ENCODE measurements at regions not wholly inside any gene's neighbourhood (a gene's known extent, or its start where the extent isn't known, plus 50 kb on each side); places are given as distances from the start of the nearest gene placed in this dataset.
"Not testable (repeated sequence)": the region's sequence is repeated elsewhere in the genome, so short reads cannot be mapped to it uniquely, and the experiment has no call there.

GRCh38 chr5:125673359-125673950 lies 749.8 kb upstream of the GRAMD2B start:
- no peak for DNase-seq (ENCODE audit: low read depth in 3 of 3)

- DNase-seq (ENCODE audit: low read depth in 3 of 3), result no peak
These were observed 743.7 kb upstream of the GRAMD2B start for GRCh38 chr5:125679522-125679921.

GRCh38 chr5:125683669-125684068 lies 739.5 kb upstream of the GRAMD2B start:
- no peak for DNase-seq (ENCODE audit: low read depth in 3 of 3)

GRCh38 chr5:125685771-125686170 lies 737.4 kb upstream of the GRAMD2B start:
- no peak for DNase-seq (ENCODE audit: low read depth in 3 of 3)

- DNase-seq (ENCODE audit: low read depth in 3 of 3), result not testable (repeated sequence)
These were observed 731.3 kb upstream of the GRAMD2B start for GRCh38 chr5:125691738-125692530.

GRCh38 chr5:125695996-125696655 lies 727.1 kb upstream of the GRAMD2B start:
- no peak for DNase-seq (ENCODE audit: low read depth in 3 of 3)

- no peak for DNase-seq (ENCODE audit: low read depth in 3 of 3)
These were observed 726.4 kb upstream of the GRAMD2B start for GRCh38 chr5:125696762-125697161.

- no peak for DNase-seq (ENCODE audit: low read depth in 3 of 3)
These were observed 724.8 kb upstream of the GRAMD2B start for GRCh38 chr5:125698420-125698819.

- DNase-seq (ENCODE audit: low read depth in 3 of 3), result no peak
These were observed 723.3 kb upstream of the GRAMD2B start for GRCh38 chr5:125699860-125700259.

GRCh38 chr5:125700380-125700861 lies 722.8 kb upstream of the GRAMD2B start:
- DNase-seq (ENCODE audit: low read depth in 3 of 3), result no peak

GRCh38 chr5:125703616-125704015 lies 719.6 kb upstream of the GRAMD2B start:
- no peak for DNase-seq (ENCODE audit: low read depth in 3 of 3)

- DNase-seq (ENCODE audit: low read depth in 3 of 3), result no peak
These were observed 718.3 kb upstream of the GRAMD2B start for GRCh38 chr5:125704888-125705287.

GRCh38 chr5:125708583-125708982 lies 714.6 kb upstream of the GRAMD2B start:
- no peak for DNase-seq (ENCODE audit: low read depth in 3 of 3)

GRCh38 chr5:125710745-125711144 lies 712.5 kb upstream of the GRAMD2B start:
- DNase-seq (ENCODE audit: low read depth in 3 of 3), result no peak

GRCh38 chr5:125712397-125712796 lies 710.8 kb upstream of the GRAMD2B start:
- no peak for DNase-seq (ENCODE audit: low read depth in 3 of 3)

- no peak for DNase-seq (ENCODE audit: low read depth in 3 of 3)
These were observed 710.0 kb upstream of the GRAMD2B start for GRCh38 chr5:125713109-125713805.

GRCh38 chr5:125715216-125715615 lies 708.0 kb upstream of the GRAMD2B start:
- no peak for DNase-seq (ENCODE audit: low read depth in 3 of 3)

- no peak for DNase-seq (ENCODE audit: low read depth in 3 of 3)
These were observed 706.0 kb upstream of the GRAMD2B start for GRCh38 chr5:125717209-125717608.

- DNase-seq (ENCODE audit: low read depth in 3 of 3), result no peak
These were observed 703.4 kb upstream of the GRAMD2B start for GRCh38 chr5:125719681-125720347.

- DNase-seq (ENCODE audit: low read depth in 3 of 3), result no peak
These were observed 702.9 kb upstream of the GRAMD2B start for GRCh38 chr5:125720348-125720685.

- DNase-seq (ENCODE audit: low read depth in 3 of 3), result no peak
These were observed 702.5 kb upstream of the GRAMD2B start for GRCh38 chr5:125720721-125721120.

- no peak for DNase-seq (ENCODE audit: low read depth in 3 of 3)
These were observed 700.7 kb upstream of the GRAMD2B start for GRCh38 chr5:125722550-125722949.

All from stimulated activated CD4-positive, alpha-beta T cell treated with anti-CD3 and anti-CD28 coated beads, TNF-alpha, amount 100 ng/mL, for 48 hours (primary cell).